ENCODE measurements at regions not wholly inside any gene's neighbourhood (a gene's known extent, or its start where the extent isn't known, plus 50 kb on each side); places are given as distances from the start of the nearest gene placed in this dataset.

DNA sequence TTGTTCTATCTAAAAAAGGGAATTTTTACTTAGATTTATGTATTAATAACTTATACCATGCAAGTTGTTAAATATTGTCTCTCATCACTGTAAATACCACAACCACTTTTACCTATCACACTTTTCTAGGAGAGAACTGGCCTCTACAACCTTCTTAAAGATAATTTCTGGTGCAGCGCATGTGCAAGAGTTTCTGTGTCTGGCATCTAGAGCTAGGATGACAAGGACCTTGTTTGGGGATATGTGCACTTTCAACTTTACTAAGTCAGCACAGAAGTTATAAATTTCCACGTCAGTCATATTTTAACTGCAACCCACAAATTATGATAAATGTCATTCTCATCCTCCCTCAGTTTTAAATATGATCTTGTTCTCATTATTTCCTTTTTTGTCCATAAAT, 156.9 kb upstream of the ADCY1 start:
- TF ChIP-seq TAF1 (IDR thresholded peaks at IDR 0.05; ENCODE audit: borderline replicate concordance, insufficient read depth, low read length) (no peak), SIN3A (IDR thresholded peaks at IDR 0.05; ENCODE audit: borderline replicate concordance, insufficient read depth, low read length) (no peak), POLR2AphosphoS5 (IDR thresholded peaks at IDR 0.05; ENCODE audit: low read depth, low read length) (no peak), FOXP2 (optimal IDR thresholded peaks at IDR 0.05; ENCODE audit: borderline replicate concordance, extremely low read depth, extremely low read length, insufficient read depth) (no peak)
- TF ChIP-seq, protein P1, sequence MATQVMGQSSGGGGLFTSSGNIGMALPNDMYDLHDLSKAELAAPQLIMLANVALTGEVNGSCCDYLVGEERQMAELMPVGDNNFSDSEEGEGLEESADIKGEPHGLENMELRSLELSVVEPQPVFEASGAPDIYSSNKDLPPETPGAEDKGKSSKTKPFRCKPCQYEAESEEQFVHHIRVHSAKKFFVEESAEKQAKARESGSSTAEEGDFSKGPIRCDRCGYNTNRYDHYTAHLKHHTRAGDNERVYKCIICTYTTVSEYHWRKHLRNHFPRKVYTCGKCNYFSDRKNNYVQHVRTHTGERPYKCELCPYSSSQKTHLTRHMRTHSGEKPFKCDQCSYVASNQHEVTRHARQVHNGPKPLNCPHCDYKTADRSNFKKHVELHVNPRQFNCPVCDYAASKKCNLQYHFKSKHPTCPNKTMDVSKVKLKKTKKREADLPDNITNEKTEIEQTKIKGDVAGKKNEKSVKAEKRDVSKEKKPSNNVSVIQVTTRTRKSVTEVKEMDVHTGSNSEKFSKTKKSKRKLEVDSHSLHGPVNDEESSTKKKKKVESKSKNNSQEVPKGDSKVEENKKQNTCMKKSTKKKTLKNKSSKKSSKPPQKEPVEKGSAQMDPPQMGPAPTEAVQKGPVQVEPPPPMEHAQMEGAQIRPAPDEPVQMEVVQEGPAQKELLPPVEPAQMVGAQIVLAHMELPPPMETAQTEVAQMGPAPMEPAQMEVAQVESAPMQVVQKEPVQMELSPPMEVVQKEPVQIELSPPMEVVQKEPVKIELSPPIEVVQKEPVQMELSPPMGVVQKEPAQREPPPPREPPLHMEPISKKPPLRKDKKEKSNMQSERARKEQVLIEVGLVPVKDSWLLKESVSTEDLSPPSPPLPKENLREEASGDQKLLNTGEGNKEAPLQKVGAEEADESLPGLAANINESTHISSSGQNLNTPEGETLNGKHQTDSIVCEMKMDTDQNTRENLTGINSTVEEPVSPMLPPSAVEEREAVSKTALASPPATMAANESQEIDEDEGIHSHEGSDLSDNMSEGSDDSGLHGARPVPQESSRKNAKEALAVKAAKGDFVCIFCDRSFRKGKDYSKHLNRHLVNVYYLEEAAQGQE (IDR thresholded peaks at IDR 0.05; ENCODE audit: insufficient read depth in 1 of 2, low read depth in 2 of 2, low read length in 2 of 2): no peak
